HCT116 (cell line): ENCODE measurements at regions not wholly inside any gene's neighbourhood (a gene's known extent, or its start where the extent isn't known, plus 50 kb on each side); places are given as distances from the start of the nearest gene placed in this dataset.

ENCODE experiments used
- ATAC-seq: fragments of 200-7000 bp; cut with Tn5 transposase; 2 replicates; pipeline ENCODE4 v1.9.1; 2020; ENCODE audit warnings: mild to moderate bottlenecking, moderate library complexity
- BruUV-seq: library from RNA; stranded (reverse); fragments of 400-500 nt; replicated peaks from 2 replicates; lab custom pipeline; 2021; lab: Mats Ljungman, UMichigan
- CTCF ChIA-PET: fragments of 300-600 bp; sonication (Branson Sonifier 250); formaldehyde crosslinking; loops from one replicate; lab custom pipeline; 2021; ENCODE audit warnings: antibody characterized with exemption; lab: Charles Lee
- POLR2A ChIA-PET: fragments of 300-600, 350-600 bp; sonication (Branson Sonifier 250); formaldehyde crosslinking; loops from one replicate; lab custom pipeline; 2021; ENCODE audit warnings: antibody characterized with exemption; lab: Charles Lee
- RAD21 ChIA-PET, 2 experiments: fragments of 300-600 bp; sonication (Branson Sonifier 250); formaldehyde crosslinking; loops; one replicate each; lab custom pipeline; 2023; ENCODE audit warnings: low total read pairs in 2 of 2; ENCODE audit not compliant: uncharacterized antibody in 2 of 2, unreplicated experiment in 2 of 2, low non-redundant PET in 1 of 2; lab: Charles Lee
- DNase-seq: peaks from one replicate; pipeline ENCODE4 v3.0.0-alpha.2; 2010; ENCODE audit warnings: low read depth, low spot score
- H2AFZ ChIP-seq: fragments of 200-600 bp; shearing (Covaris generic), sonication (generic); 2 replicates; pipeline ENCODE4 v1.6.1; 2017; ENCODE audit warnings: low read depth, mixed run types, mixed read lengths, antibody characterized with exemption, low read length; ENCODE audit not compliant: poor library complexity, severe bottlenecking
- H3K27ac ChIP-seq: 2 replicates; pipeline ENCODE4 v1.5.1; 2012; ENCODE audit warnings: low read depth, low read length
- H3K27me3 ChIP-seq: fragments of 200-600 bp; sonication (generic); 2 replicates; pipeline ENCODE4 v1.6.1; 2016; ENCODE audit warnings: mixed run types, low read length, mixed read lengths; ENCODE audit not compliant: insufficient read depth
- H3K36me3 ChIP-seq, 2 experiments: fragments of 200-500 bp in 1 of 2; fragments of 200-600 bp in 1 of 2; sonication (Bioruptor generic) in 1 of 2; sonication (generic) in 1 of 2; 2 replicates each; pipeline versions ENCODE4 v1.5.1 to v1.6.1; 2014 to 2016; ENCODE audit warnings: low read length in 2 of 2, inconsistent platforms in 1 of 2, mixed read lengths in 1 of 2, mixed run types in 1 of 2; ENCODE audit not compliant: insufficient read depth in 2 of 2, control insufficient read depth in 1 of 2
- H3K4me1 ChIP-seq, 2 experiments: fragments of 200-600 bp in 1 of 2; sonication (generic) in 1 of 2; 2 replicates each; pipeline versions ENCODE4 v1.5.1 to v1.6.1; 2012 to 2017; ENCODE audit warnings: low read length in 2 of 2, inconsistent platforms in 1 of 2, mild to moderate bottlenecking in 1 of 2, mixed read lengths in 1 of 2, mixed run types in 1 of 2, moderate library complexity in 1 of 2; ENCODE audit not compliant: insufficient read depth in 2 of 2, control insufficient read depth in 1 of 2
- H3K4me2 ChIP-seq: fragments of 200-600 bp; sonication (generic); 2 replicates; pipeline ENCODE4 v1.6.1; 2017; ENCODE audit warnings: mixed run types, low read length, mixed read lengths
- H3K4me3 ChIP-seq, 2 experiments: fragments of 200-600 bp in 1 of 2; sonication (generic) in 1 of 2; replicated peaks in 1 of 2; 2 replicates each; pipeline ENCODE4 v1.5.1; 2011 to 2016; ENCODE audit warnings: low read length in 2 of 2, control low read depth in 1 of 2, low read depth in 1 of 2, mild to moderate bottlenecking in 1 of 2, mixed read lengths in 1 of 2, mixed run types in 1 of 2
- H3K79me2 ChIP-seq: fragments of 200-600 bp; sonication (generic); 2 replicates; pipeline ENCODE4 v1.6.1; 2017; ENCODE audit warnings: mild to moderate bottlenecking, mixed run types, low read length, moderate library complexity, mixed read lengths; ENCODE audit not compliant: insufficient read depth
- H3K9ac ChIP-seq: fragments of 200-600 bp; sonication (generic); 2 replicates; pipeline ENCODE4 v1.6.1; 2016; ENCODE audit warnings: low read length, mixed read lengths
- H3K9me2 ChIP-seq: fragments of 200-600 bp; sonication (generic), shearing (Covaris generic); 2 replicates; pipeline ENCODE4 v1.6.1; 2017; ENCODE audit warnings: mixed run types, mild to moderate bottlenecking, moderate library complexity; ENCODE audit not compliant: insufficient read depth
- H3K9me3 ChIP-seq, 2 experiments: fragments of 200-500 bp in 1 of 2; fragments of 200-600 bp in 1 of 2; sonication (Bioruptor generic) in 1 of 2; sonication (generic) in 1 of 2; 2 replicates each; pipeline ENCODE4 v1.6.1; 2014 to 2017; ENCODE audit warnings: low read length in 2 of 2, mixed read lengths in 2 of 2, inconsistent platforms in 1 of 2, low read depth in 1 of 2, mild to moderate bottlenecking in 1 of 2, mixed run types in 1 of 2, moderate library complexity in 1 of 2; ENCODE audit not compliant: control insufficient read depth in 1 of 2, insufficient read depth in 1 of 2
- H4K20me1 ChIP-seq: fragments of 200-600 bp; sonication (generic), shearing (Covaris generic); 2 replicates; pipeline ENCODE4 v1.6.1; 2017; ENCODE audit warnings: mixed run types, mild to moderate bottlenecking, moderate library complexity; ENCODE audit not compliant: insufficient read depth
- ATF3 ChIP-seq: IDR thresholded peaks from 2 replicates; pipeline ENCODE4 v1.6.1; 2012
- CBX3 ChIP-seq: IDR thresholded peaks from 2 replicates; pipeline ENCODE4 v1.6.1; 2012; ENCODE audit warnings: low read depth
- EGR1 ChIP-seq: IDR thresholded peaks from 2 replicates; pipeline ENCODE4 v1.6.1; 2012; ENCODE audit warnings: low read depth
- ELF1 ChIP-seq: IDR thresholded peaks from 2 replicates; pipeline ENCODE4 v1.6.1; 2012; ENCODE audit warnings: low read depth, borderline replicate concordance
- EZH2 ChIP-seq: fragments of 200-600 bp; sonication (generic); IDR thresholded peaks from 2 replicates; pipeline ENCODE4 v1.6.1; 2017; ENCODE audit warnings: antibody characterized with exemption, mixed run types
- POLR2AphosphoS5 ChIP-seq: IDR thresholded peaks from 2 replicates; pipeline ENCODE4 v1.6.1; 2011; ENCODE audit warnings: mild to moderate bottlenecking, low read depth, low read length, moderate library complexity
- RAD21 ChIP-seq: IDR thresholded peaks from 2 replicates; pipeline ENCODE4 v1.6.1; 2012; ENCODE audit warnings: low read depth, mild to moderate bottlenecking
- SIN3A ChIP-seq: IDR thresholded peaks from 2 replicates; pipeline ENCODE4 v1.6.1; 2012; ENCODE audit warnings: low read depth
- SP1 ChIP-seq: IDR thresholded peaks from 2 replicates; pipeline ENCODE4 v1.6.1; 2012; ENCODE audit warnings: low read depth
- SRF ChIP-seq: IDR thresholded peaks from 2 replicates; pipeline ENCODE4 v1.6.1; 2012; ENCODE audit warnings: low read depth
- ZFX ChIP-seq: fragments of 450-650 bp; IDR thresholded peaks from 2 replicates; pipeline ENCODE4 v1.6.1; 2017
- ZNF274 ChIP-seq: fragments of 200-500 bp; sonication (Bioruptor generic); IDR thresholded peaks from 2 replicates; pipeline ENCODE4 v1.6.1; 2014; ENCODE audit warnings: mild to moderate bottlenecking, low read depth, low read length, inconsistent platforms
- intact Hi-C: fragments of 100-400 bp; cut with micrococcal nuclease; formaldehyde crosslinking; loops from 2 replicates; pipeline ENCODE4 v1.10.0; 2022
- TF ChIP-seq, protein P1 (sequence below): IDR thresholded peaks from 2 replicates; pipeline ENCODE4 v1.6.1; 2012

- DNase-seq (no peak), ATAC-seq (no peak)
- no peak overlapping the region for H3K27ac ChIP-seq
- TF ChIP-seq RAD21: no peak
- TF ChIP-seq SRF: no peak
- TF ChIP-seq, protein P1, sequence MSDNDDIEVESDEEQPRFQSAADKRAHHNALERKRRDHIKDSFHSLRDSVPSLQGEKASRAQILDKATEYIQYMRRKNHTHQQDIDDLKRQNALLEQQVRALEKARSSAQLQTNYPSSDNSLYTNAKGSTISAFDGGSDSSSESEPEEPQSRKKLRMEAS: no peak
- no peak for TF ChIP-seq ATF3
- TF ChIP-seq SIN3A: no peak
- no peak for TF ChIP-seq SP1
- no peak for TF ChIP-seq ZNF274
- no peak for TF ChIP-seq ZFX
- no peak for TF ChIP-seq EZH2
- no peak for TF ChIP-seq POLR2AphosphoS5
- POLR2A ChIA-PET: no interaction called here
- no TSS peak for BruUV-seq
- no peaks in the 10 kb centered on the region for H3K79me2 ChIP-seq
- no peak overlapping the region for H3K4me2 ChIP-seq
- no peaks in the 10 kb centered on the region for H3K36me3 ChIP-seq
- peaks cover 27% of the 10 kb centered on the region; the same call in 1 of the 2 replicates for H3K27me3 ChIP-seq
- RAD21 ChIA-PET: no interaction called here
- H3K9ac ChIP-seq: no peak overlapping the region
- no peaks in the 10 kb centered on the region for H3K9me3 ChIP-seq
- no peak overlapping the region for H2AFZ ChIP-seq
- H3K4me1 ChIP-seq: no peaks in the 10 kb centered on the region
- CTCF ChIA-PET: no interaction called here
- no peaks in the 10 kb centered on the region for H3K9me2 ChIP-seq
- no peaks in the 10 kb centered on the region for H4K20me1 ChIP-seq
- intact Hi-C loops: no loop called here
- no peak overlapping the region for H3K4me3 ChIP-seq
Observed at GRCh38 chr2:18132697-18133096, 254.2 kb downstream of the KCNS3 start.

DNA sequence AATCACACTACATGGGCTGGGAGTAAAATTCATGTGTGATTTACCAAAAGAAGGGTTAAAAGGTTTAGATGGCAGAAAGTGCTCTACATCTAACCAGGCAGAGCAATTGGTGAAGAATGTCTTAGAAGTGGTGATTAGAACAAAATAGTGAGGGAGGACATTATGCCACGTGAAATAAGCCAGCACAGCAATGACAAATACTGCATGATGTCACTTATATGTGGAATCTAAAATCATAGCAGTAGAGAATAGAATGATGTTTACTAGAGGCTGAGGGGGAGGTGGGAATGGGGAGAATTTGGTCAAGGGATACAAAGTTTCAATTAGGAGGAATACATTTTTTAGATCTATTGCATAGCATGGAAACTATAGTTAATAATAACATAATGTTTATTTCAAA lies 253.3 kb downstream of the KCNS3 start:
- ATAC-seq (no peak), DNase-seq (no peak)
- no TSS peak for BruUV-seq
- H3K27me3 ChIP-seq: peaks cover 20% of the 10 kb centered on the region; the same call in 1 of the 2 replicates
- ChIA-PET RAD21 (no interaction called here), POLR2A (no interaction called here), CTCF (no interaction called here)
- no peak overlapping the region for H3K4me2 ChIP-seq
- H3K9me2 ChIP-seq: no peaks in the 10 kb centered on the region
- H3K27ac ChIP-seq: no peak overlapping the region
- no peak overlapping the region for H3K4me3 ChIP-seq
- intact Hi-C loops: no loop called here
- H3K79me2 ChIP-seq: no peaks in the 10 kb centered on the region
- H3K36me3 ChIP-seq: no peaks in the 10 kb centered on the region
- H2AFZ ChIP-seq: no peak overlapping the region
- H3K4me1 ChIP-seq: no peaks in the 10 kb centered on the region
- H3K9me3 ChIP-seq: no peaks in the 10 kb centered on the region
- no peaks in the 10 kb centered on the region for H4K20me1 ChIP-seq
- TF ChIP-seq CBX3: no peak
- TF ChIP-seq ZNF274: no peak
- no peak for TF ChIP-seq EZH2
- TF ChIP-seq, protein P1: no peak
- TF ChIP-seq SIN3A: no peak
- no peak for TF ChIP-seq ATF3
- TF ChIP-seq ELF1: no peak
- no peak for TF ChIP-seq EGR1
- H3K9ac ChIP-seq: no peak overlapping the region
